Stomach (tissue), 8 donors: ENCODE measurements at regions not wholly inside any gene's neighbourhood (a gene's known extent, or its start where the extent isn't known, plus 50 kb on each side); places are given as distances from the start of the nearest gene placed in this dataset.

ENCODE experiments used
- DNase-seq, 2 donors: peaks; one replicate each; pipeline versions ENCODE4 v3.0.0 to v3.0.0-alpha.2; 2013 to 2019
- H3K27ac ChIP-seq, 5 donors: fragments of 200-600 bp in 4 of 5; sonication (generic) in 4 of 5; one replicate each; pipeline ENCODE4 v1.5.1; 2013 to 2019; ENCODE audit warnings: mild to moderate bottlenecking in 1 of 5, moderate library complexity in 1 of 5
- H3K27me3 ChIP-seq, 3 donors: fragments of 200-600 bp; sonication (generic); one replicate each; pipeline ENCODE4 v1.5.1; 2017 to 2019; ENCODE audit warnings: mixed run types in 1 of 3
- H3K36me3 ChIP-seq, 4 donors: fragments of 200-600 bp; sonication (generic); 1 replicate in 3 of 4; 2 replicates in 1 of 4; pipeline ENCODE4 v1.5.1; 2016 to 2019
- H3K4me1 ChIP-seq, 4 donors: fragments of 200-600 bp; sonication (generic); one replicate each; pipeline ENCODE4 v1.5.1; 2016 to 2019
- H3K4me3 ChIP-seq, 4 donors: fragments of 200-600 bp; sonication (generic) in 3 of 4; one replicate each; pipeline ENCODE4 v1.5.1; 2016 to 2019; ENCODE audit warnings: mild to moderate bottlenecking in 1 of 4
- H3K9me3 ChIP-seq, 4 donors: fragments of 200-600 bp; sonication (generic); one replicate each; pipeline ENCODE4 v1.5.1; 2016 to 2019
- EP300 ChIP-seq: sonication (generic); formaldehyde crosslinking; IDR thresholded peaks from one replicate; pipeline ENCODE4 v1.6.1; 2017; ENCODE audit warnings: antibody characterized with exemption
- POLR2A ChIP-seq, 4 donors: fragments of 450-650 bp; IDR thresholded peaks; one replicate each; pipeline ENCODE4 v1.6.1; 2016; ENCODE audit warnings: antibody characterized with exemption in 4 of 4, control low read depth in 2 of 4, mild to moderate bottlenecking in 1 of 4, moderate library complexity in 1 of 4
- POLR2AphosphoS5 ChIP-seq, 3 donors: sonication (generic); formaldehyde crosslinking; IDR thresholded peaks; one replicate each; pipeline ENCODE4 v1.6.1; 2016; ENCODE audit warnings: antibody characterized with exemption in 3 of 3
- WGBS, 5 donors: extraction: QIAGEN DNeasy Blood & Tissue Kit in 3 of 5; methylation state at CpG; one replicate each; pipeline versions ENCODE4 v1.1.5 to v1.1.7; 2013 to 2018; 5-methylcytosine and 5-hydroxymethylcytosine counted together
- intact Hi-C: fragments of 100-400 bp; cut with DNase I; formaldehyde crosslinking; loops from one replicate; pipeline ENCODE4 v1.15.1; 2023; ENCODE audit warnings: low total_unique reads
- TF ChIP-seq, protein P1 (sequence below), 7 experiments: fragments of 450-650 bp in 4 of 7; fragments of 200-600 bp in 3 of 7; sonication (generic) in 3 of 7; IDR thresholded peaks; one replicate each; pipeline ENCODE4 v1.5.1; 2016 to 2019; ENCODE audit warnings: antibody characterized with exemption in 7 of 7, control low read depth in 2 of 7, mild to moderate bottlenecking in 1 of 7
- donor health status: healthy with polysubstance abuse.
- donor health status: Bipolar disorder and iron deficiency.
- donor health status: healthy.

DNA sequence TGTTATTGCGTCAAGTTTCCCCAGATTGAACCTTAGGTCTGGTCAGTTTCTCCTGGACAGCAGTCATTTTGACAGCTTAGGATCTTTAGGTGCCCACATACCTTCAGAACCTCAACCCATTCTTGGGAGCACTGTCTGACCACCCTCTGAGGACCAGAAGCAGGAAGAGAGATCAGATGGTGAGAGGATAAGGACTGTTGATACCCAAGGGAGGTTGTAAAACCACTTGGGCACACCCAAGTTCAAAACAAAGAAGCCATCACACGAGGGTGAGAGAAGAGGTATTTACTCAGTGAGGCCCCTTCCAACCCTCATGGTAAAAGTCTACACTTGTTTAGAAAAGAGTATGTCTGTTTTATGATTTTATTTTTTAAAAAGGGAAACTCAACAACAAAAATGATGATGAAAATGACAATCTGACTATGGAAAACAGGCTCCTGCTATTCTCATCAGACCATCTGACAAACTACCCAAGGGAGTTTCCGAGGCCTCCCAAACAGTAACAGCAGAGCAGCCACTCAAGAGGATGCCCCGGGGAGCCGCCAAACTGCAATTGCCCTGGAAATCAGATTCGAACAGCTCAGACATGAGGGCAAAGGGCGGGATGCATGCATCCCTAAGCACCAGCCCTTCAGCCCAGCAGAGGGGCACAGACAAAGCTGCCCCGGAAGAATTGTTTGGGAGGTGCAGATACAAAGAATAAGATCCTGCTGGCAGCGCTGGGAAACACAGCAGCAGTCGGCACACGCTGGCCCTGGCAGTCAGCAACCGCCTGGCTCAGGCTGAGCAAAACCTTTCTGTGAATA lies 162.6 kb upstream of the PLEKHG7 start:
- Histone ChIP-seq H3K4me1 (peaks cover 31 to 65% (median 51%) of the 10 kb centered on the region in 4 donors), H3K27ac (peak overlapping the region in 2 of 5 donors; percentile 33 to 60), H3K9me3 (no peaks in the 10 kb centered on the region), H3K27me3 (no peaks in the 10 kb centered on the region), H3K36me3 (no peaks in the 10 kb centered on the region), H3K4me3 (no peak overlapping the region)
- TF ChIP-seq POLR2AphosphoS5 (IDR thresholded peaks at IDR 0.05) = no peak
- no peak for TF ChIP-seq EP300
- TF ChIP-seq POLR2A (IDR thresholded peaks at IDR 0.05) = no peak
- TF ChIP-seq, protein P1, sequence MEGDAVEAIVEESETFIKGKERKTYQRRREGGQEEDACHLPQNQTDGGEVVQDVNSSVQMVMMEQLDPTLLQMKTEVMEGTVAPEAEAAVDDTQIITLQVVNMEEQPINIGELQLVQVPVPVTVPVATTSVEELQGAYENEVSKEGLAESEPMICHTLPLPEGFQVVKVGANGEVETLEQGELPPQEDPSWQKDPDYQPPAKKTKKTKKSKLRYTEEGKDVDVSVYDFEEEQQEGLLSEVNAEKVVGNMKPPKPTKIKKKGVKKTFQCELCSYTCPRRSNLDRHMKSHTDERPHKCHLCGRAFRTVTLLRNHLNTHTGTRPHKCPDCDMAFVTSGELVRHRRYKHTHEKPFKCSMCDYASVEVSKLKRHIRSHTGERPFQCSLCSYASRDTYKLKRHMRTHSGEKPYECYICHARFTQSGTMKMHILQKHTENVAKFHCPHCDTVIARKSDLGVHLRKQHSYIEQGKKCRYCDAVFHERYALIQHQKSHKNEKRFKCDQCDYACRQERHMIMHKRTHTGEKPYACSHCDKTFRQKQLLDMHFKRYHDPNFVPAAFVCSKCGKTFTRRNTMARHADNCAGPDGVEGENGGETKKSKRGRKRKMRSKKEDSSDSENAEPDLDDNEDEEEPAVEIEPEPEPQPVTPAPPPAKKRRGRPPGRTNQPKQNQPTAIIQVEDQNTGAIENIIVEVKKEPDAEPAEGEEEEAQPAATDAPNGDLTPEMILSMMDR (IDR thresholded peaks at IDR 0.05) = no peak
- peak in 1 of 2 donors; percentile 62 for DNase-seq
- 62 to 75% (median 67%) methylated on average over 8 to 12 of the region's 12 CpGs for WGBS, 5 donors
- intact Hi-C loops = no loop called here

DNA sequence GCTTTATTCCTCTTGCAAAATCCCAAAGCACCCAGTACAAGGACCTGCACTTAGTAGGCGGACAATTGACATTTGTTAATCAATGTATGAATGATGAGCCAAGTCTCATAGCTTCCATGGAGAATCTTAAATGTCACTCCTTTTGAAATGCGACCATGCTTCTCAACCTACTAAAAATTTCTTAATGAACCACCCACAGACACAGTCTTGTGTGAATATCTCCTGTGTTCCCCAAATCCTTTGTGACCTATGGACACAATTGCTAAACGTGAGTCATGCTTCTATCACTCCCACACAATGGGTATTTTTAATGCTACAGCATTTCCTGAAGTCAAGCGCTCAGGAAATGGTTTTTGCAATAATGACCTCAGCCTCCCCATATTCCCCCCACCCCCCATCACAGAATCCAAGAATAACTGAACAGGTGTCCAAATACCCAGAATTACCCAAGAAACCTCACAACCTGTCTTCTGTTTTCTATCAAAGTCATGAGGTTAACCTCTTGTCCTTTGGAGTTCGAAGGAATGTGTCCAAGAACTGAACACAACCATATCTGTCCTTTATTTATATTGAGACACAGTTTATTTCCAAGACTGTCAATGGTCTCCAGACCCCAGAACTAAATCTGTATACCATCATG lies 163.6 kb upstream of the PLEKHG7 start:
- WGBS, 5 donors = 45 to 57% (median 48%) methylated on average over 5 of the region's 5 CpGs
- Histone ChIP-seq H3K27ac (peak overlapping the region in 3 of 5 donors; percentile 42 to 60 (median 48)), H3K4me1 (peaks cover 26 to 55% (median 44%) of the 10 kb centered on the region in 4 donors)

DNA sequence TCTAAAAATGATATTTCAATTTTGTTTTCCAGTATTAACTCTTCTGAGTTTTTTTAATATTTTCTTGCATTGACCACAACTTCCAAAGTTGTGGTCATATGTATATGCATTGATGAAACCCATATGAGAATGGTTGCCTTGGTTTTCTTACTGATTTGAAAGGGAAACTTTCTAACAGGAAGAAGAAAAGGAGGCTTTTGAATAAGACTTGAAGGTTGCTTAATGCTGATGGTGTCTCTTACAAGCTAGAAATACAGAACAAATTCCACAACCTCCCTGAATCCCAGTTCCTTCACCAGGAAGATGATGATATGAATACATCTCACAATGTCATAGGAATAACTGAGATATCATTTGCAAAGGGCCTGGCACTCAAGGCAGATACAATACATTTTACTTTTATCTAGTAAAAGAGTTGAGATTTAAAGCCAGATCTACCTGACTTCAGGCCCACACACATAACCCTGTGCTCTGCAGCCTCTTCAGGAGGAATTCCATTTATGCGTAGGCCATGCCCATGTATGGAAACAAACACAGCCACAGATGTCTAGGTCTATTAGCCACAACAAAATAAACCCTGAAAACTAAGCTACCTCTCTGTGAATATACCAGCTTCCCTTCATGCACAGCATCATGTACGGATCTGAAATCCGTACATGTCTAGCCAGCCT lies 165.4 kb upstream of the PLEKHG7 start:
- Histone ChIP-seq H3K9me3 (no peaks in the 10 kb centered on the region), H3K4me1 (peaks cover 14 to 37% (median 28%) of the 10 kb centered on the region in 4 donors), H3K27ac (no peak overlapping the region), H3K4me3 (no peak overlapping the region), H3K27me3 (no peaks in the 10 kb centered on the region), H3K36me3 (no peaks in the 10 kb centered on the region)
- TF ChIP-seq, protein P1 (IDR thresholded peaks at IDR 0.05) = no peak
- TF ChIP-seq POLR2A (IDR thresholded peaks at IDR 0.05) (no peak), POLR2AphosphoS5 (IDR thresholded peaks at IDR 0.05) (no peak), EP300 (no peak)
- intact Hi-C loops = no loop called here
- no peak for DNase-seq
- WGBS, 5 donors = 89 to 95% (median 95%) methylated on average over 3 of the region's 3 CpGs

More for the DNA sequence above, 163.6 kb upstream of the PLEKHG7 start:
- Histone ChIP-seq H3K4me3 (no peak overlapping the region), H3K27me3 (no peaks in the 10 kb centered on the region), H3K9me3 (no peaks in the 10 kb centered on the region), H3K36me3 (no peaks in the 10 kb centered on the region)
- intact Hi-C loops = no loop called here
- TF ChIP-seq EP300 (no peak), POLR2AphosphoS5 (IDR thresholded peaks at IDR 0.05) (peak in 1 of 3 donors; percentile 54), POLR2A (IDR thresholded peaks at IDR 0.05) (no peak)
- TF ChIP-seq, protein P1 (IDR thresholded peaks at IDR 0.05) = no peak
- peak in 1 of 2 donors; percentile 65 for DNase-seq

DNA sequence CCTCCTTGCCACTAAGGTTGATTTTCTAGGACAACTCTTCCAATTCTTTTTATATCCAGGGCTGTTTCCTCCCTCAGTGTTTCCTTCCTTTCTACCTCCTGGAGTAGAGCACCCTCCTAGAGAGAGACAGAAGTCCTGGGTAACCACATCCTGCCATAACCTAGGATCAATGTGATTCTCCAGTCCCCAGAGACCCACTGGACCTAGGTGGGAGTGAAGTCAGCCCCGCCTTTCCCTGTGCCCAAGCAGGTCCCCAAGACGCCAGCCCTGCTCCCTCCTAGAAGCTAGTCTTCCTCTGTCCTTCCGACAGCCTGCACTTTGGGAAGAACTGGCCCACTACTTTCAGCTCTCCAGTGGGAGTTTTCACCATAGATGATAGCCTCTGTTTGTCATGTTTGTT lies 166.8 kb upstream of the PLEKHG7 start:
- DNase-seq = no peak
- TF ChIP-seq EP300 (no peak), POLR2AphosphoS5 (IDR thresholded peaks at IDR 0.05) (no peak)

More for the DNA sequence above, 166.8 kb upstream of the PLEKHG7 start:
- H3K27me3 ChIP-seq = no peaks in the 10 kb centered on the region
- H3K4me3 ChIP-seq = no peak overlapping the region
- H3K4me1 ChIP-seq = peaks cover 14 to 31% (median 23%) of the 10 kb centered on the region in 4 donors
- no peaks in the 10 kb centered on the region for H3K9me3 ChIP-seq
- no peak overlapping the region for H3K27ac ChIP-seq
- H3K36me3 ChIP-seq = no peaks in the 10 kb centered on the region
- WGBS, 5 donors = 93 to 97% (median 96%) methylated on average over 3 of the region's 3 CpGs
- intact Hi-C loops = no loop called here
